Stimulated activated CD4-positive, alpha-beta T cell treated with anti-CD3 and anti-CD28 coated beads, Interleukin-15, amount 100 ng/mL, for 24 hours (primary cell): ENCODE measurements at regions not wholly inside any gene's neighbourhood (a gene's known extent, or its start where the extent isn't known, plus 50 kb on each side); places are given as distances from the start of the nearest gene placed in this dataset.
"Not testable (repeated sequence)": the region's sequence is repeated elsewhere in the genome, so short reads cannot be mapped to it uniquely, and the experiment has no call there.

ENCODE experiments used
- DNase-seq: peaks from one replicate; pipeline ENCODE4 v3.0.0-alpha.2; 2020

DNA sequence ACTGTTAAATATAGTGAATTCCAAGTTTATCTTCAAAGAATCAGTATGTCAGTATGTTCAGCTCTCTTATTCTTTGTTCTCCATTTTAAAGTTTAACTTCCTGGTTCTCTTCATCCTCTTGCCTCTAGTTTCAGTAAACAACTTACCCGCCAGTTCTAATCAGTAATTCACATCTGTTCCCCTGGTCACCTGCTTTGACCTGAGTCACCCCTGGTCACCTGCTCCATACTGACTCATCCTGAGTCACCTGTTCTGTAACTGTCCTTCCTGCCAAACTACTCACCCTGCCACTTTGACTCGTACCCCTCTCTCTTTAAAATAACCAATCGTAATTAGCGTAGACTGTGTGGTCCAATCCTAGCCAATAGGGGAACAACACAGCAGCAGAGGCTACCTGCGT lies 992.7 kb upstream of the HS3ST1 start:
- DNase-seq = no peak

DNA sequence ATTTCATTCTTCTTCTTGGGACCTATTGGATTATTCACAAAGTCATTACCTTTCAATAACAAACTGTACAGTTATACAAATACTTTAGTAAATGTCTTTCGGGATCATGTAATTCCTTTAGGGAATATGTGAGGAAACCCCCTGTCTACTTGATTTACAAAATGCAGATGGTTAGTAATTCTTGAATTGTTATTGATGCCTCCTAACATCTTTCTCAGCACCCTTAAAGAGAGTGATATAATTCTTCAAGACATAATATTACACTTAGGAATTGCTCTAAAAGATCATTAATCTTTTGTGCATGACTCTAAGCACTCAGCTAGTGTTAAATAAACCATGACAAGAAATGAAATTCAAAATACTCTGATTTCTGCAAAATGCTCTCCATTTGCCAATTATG lies 988.1 kb upstream of the HS3ST1 start:
- DNase-seq = no peak

GRCh38 chr4:12414181-12414812 lies 985.6 kb upstream of the HS3ST1 start:
- no peak for DNase-seq

- no peak for DNase-seq
Observed at GRCh38 chr4:12411072-12411471, 982.4 kb upstream of the HS3ST1 start.

GRCh38 chr4:12409507-12410190 lies 981.0 kb upstream of the HS3ST1 start:
- no peak for DNase-seq

DNA sequence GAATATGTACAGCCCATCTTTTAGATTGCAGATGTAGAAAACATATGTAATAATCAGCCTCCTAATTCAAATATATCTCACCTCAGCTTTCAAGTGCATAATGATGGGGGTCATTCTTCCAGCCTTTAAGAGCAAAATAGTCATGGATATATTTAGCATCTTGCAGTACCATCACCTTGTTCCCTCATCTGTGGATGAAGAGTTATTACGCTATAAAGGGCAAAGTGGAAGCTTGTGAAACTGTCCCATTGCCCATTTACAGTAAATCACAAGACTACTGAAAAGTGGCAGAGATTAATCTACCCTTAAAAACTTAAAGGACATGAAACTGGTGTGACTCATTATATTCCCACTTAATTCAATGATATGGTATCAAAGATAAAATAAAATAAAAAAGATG lies 979.7 kb upstream of the HS3ST1 start:
- no peak for DNase-seq

GRCh38 chr4:12403175-12403574 lies 974.5 kb upstream of the HS3ST1 start:
- no peak for DNase-seq

DNA sequence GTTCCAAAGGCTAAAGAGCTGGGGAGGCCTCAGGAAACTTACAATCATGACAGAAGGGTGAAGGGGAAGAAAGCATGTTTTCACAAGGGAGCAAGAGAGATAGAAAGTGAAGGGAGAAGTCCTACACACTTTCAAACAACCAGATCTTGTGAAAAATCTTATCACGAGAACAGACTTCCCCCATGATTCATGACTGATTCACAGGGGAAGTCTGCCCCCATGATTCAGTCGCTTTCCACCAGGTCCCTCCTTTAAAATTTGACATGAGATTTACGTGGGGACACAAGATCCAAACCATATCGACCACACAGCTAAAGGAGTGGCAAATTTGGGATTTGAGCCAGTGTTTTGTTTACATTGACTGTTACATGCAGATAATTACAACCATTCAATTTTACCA lies 971.1 kb upstream of the HS3ST1 start:
- DNase-seq = no peak

GRCh38 chr4:12393631-12394262 lies 965.1 kb upstream of the HS3ST1 start:
- no peak for DNase-seq

DNA sequence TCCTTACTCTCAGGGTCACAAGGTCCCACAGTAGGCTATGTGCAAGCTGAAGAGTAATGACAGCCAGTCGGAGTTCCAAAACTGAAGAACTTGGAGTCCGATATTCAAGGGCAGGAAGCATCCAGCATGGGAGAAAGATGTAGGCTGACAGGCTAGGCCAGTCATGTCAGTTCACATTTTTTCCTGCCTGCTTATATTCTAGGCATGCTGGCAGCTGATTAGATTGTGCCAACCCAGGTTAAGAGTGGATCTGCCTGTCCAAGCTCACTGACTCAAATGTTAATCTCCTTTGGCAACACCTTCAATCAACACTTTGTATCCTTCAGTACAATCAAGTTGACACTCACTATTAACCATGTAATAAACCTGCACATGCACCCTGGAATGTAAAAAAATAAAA lies 960.9 kb upstream of the HS3ST1 start:
- no peak for DNase-seq

GRCh38 chr4:12382567-12382966 lies 953.9 kb upstream of the HS3ST1 start:
- no peak for DNase-seq

DNA sequence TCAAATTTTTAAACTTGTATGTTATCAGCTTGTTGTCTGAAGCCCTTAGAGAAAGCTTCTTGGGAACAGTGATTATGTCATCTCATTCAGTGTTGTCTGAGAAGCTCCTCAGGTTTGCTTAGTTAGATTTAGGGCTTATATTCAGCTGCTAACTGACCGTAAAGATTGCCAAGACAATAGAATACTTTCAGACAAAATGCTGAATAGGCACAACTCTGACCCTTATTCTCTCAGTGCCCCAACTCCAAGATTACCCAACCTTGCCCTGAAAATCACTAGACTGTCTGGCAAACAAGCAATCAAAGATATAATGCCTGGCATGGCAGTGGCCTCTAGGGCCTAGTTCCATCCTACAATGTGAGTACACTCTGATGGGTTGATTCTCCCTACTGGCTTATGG lies 950.5 kb upstream of the HS3ST1 start:
- no peak for DNase-seq

- DNase-seq = no peak
Observed at GRCh38 chr4:12375805-12376204, 947.1 kb upstream of the HS3ST1 start.

DNA sequence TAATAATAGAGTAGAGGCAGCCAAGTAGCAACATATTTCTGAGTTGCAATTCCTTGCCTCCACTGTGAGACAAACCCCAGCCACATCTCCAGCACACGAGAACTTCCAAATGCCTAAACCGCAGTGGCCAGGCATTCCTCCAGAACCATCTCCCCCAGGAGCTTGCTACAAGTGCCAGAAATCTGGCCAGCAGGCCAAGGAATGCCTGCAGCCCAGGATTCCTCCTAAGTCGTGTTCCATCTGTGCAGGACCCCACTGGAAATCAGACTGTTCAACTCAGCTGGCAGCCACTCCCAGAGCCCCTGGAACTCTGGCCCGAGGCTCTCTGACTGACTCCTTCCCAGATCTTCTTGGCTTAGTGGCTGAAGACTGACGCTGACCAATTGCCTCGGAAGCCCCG lies 937.2 kb upstream of the HS3ST1 start:
- DNase-seq = not testable (repeated sequence)

DNA sequence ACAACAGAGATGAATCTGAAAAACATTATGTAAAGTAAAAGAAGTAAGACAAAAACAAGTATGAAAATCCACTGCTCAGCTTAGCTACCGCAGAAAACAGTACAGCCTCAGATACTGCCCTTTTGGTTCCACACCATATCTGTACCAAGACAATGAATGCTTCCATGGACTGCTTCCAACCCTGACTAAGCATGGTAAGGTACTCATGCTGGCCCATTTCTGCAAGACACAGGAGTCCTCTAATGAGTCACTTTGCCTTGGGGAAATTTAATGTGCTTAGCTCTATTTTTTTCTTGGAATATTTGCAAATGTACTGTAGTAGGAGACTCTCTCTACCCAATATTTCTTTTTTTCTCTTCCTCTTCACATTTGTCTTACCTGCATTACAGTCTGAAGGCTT lies 931.7 kb upstream of the HS3ST1 start:
- DNase-seq = no peak

- no peak for DNase-seq
Observed at GRCh38 chr4:12359420-12359819, 930.7 kb upstream of the HS3ST1 start.

GRCh38 chr4:12333083-12333482 lies 904.4 kb upstream of the HS3ST1 start:
- not testable (repeated sequence) for DNase-seq

- no peak for DNase-seq
Observed at GRCh38 chr4:12324965-12325364, 896.3 kb upstream of the HS3ST1 start.

DNA sequence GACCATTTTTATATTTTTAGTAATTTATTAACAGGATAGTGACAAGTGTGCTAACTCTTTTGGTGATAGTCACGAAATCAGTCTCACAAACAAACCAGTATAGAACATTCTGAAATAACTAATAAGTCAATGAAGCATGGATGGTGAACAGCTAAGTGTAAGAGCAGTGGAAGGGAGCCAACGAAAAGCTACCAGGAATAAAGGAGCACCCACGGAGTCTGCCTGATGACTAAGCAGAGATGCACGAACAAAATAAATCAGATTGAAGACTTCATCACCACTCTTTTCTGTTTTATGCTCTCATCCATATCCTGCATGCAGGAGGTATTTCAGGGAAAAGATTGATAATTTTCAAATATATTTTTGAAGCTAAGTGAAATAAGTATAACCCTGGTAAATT lies 891.1 kb upstream of the HS3ST1 start:
- no peak for DNase-seq

DNA sequence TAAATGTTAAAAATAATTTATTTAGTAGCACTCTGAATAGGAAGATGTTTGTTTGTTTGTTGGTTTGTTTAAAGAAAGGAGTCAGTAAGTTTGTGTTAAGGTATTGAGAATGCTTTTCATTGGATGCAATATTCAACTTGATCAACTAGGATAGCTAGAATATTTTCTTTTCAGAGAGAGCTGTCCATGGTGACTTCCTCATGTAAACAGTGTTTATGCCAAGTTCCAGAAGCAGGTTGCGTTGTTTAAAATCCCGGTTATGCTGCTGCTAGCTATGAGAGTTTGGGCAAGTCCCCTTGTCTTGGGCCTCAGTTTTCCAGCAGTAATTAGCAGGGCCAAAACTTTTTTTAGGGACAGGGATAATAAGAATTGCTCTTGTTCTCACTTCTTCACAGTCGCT lies 876.2 kb upstream of the HS3ST1 start:
- DNase-seq = no peak

DNA sequence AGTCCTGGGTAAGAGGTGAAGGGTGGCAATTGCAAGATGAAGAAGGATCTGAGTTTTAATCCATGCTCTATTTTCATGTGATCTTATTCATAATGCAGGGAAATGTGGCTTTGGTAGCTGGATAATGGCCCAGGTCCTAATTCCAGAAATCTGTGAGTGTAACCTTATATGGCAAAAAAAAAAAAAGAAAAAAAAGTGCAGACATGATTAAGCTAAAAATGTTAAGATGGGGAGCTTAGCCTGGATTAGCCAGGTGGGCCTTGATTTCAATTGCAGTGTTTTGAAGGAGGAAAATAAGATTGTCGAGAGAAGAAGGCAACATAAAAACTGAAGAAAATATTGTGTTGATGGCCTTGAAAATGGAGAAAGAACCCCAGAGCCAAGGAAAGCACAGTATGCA lies 867.7 kb upstream of the HS3ST1 start:
- DNase-seq = no peak

- DNase-seq = no peak
Observed at GRCh38 chr4:12293906-12294525, 865.3 kb upstream of the HS3ST1 start.

- DNase-seq = no peak
Observed at GRCh38 chr4:12286351-12286750, 857.7 kb upstream of the HS3ST1 start.

DNA sequence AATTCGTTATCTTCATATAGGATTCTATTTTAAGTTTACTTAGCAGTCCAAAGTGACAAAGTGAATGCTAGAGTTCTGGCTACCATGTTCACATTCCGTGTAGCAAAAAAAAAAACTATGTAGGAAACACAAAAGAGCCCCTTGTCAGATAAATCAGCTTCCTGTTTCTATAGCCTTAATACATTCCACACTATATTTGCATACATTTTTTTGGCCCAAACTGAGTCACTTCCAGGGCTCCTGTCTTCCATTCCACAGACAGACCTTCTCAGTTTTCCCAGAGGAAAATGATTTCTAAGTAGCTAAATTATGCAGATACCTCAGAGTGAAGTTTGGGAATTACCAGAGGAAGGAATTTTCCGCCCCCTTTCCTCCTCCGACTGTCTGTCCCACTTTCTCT lies 841.9 kb upstream of the HS3ST1 start:
- DNase-seq = no peak
